Liver (tissue), 8 donors: ENCODE measurements at regions not wholly inside any gene's neighbourhood (a gene's known extent, or its start where the extent isn't known, plus 50 kb on each side); places are given as distances from the start of the nearest gene placed in this dataset.

Source experiments
- DNase-seq: peaks from one replicate; pipeline ENCODE4 v3.0.0-alpha.2; 2017; ENCODE audit warnings: low spot score
- H3K27ac ChIP-seq, 2 donors: one replicate each; pipeline ENCODE4 v1.7.0; 2013; ENCODE audit warnings: inconsistent platforms in 2 of 2, low read length in 2 of 2, control low read depth in 1 of 2, low read depth in 1 of 2, mild to moderate bottlenecking in 1 of 2
- H3K27me3 ChIP-seq, 4 donors: one replicate each; pipeline versions ENCODE4 v1.6.1 to v1.7.0; 2013; ENCODE audit warnings: low read length in 3 of 4, inconsistent platforms in 1 of 4, mild to moderate bottlenecking in 1 of 4, moderate library complexity in 1 of 4; ENCODE audit not compliant: control insufficient read depth in 4 of 4, insufficient read depth in 4 of 4
- H3K36me3 ChIP-seq, 4 donors: one replicate each; pipeline versions ENCODE4 v1.6.1 to v1.7.0; 2013; ENCODE audit warnings: low read length in 3 of 4, mild to moderate bottlenecking in 3 of 4, low read depth in 1 of 4, moderate library complexity in 1 of 4; ENCODE audit not compliant: control insufficient read depth in 4 of 4, insufficient read depth in 3 of 4
- H3K4me1 ChIP-seq, 4 donors: one replicate each; pipeline versions ENCODE4 v1.6.1 to v1.7.0; 2013; ENCODE audit warnings: low read length in 3 of 4, mild to moderate bottlenecking in 3 of 4, moderate library complexity in 1 of 4; ENCODE audit not compliant: control insufficient read depth in 4 of 4, insufficient read depth in 4 of 4
- H3K4me3 ChIP-seq, 3 donors: one replicate each; pipeline versions ENCODE4 v1.6.1 to v1.7.0; 2013; ENCODE audit warnings: low read length in 3 of 3, control low read depth in 1 of 3, low read depth in 1 of 3, mild to moderate bottlenecking in 1 of 3
- H3K9ac ChIP-seq, 2 donors: one replicate each; pipeline ENCODE4 v1.7.0; 2013; ENCODE audit warnings: low read length in 2 of 2, mild to moderate bottlenecking in 2 of 2, moderate library complexity in 2 of 2, control low read depth in 1 of 2, low read depth in 1 of 2
- H3K9me3 ChIP-seq, 4 donors: one replicate each; pipeline versions ENCODE4 v1.6.1 to v1.7.0; 2013; ENCODE audit warnings: low read length in 3 of 4; ENCODE audit not compliant: control insufficient read depth in 4 of 4
- ATF3 ChIP-seq: IDR thresholded peaks from 2 replicates; pipeline ENCODE4 v1.6.1; 2016; ENCODE audit warnings: antibody characterized with exemption
- CTCF ChIP-seq: fragments of 150-350 bp; IDR thresholded peaks from 2 replicates; pipeline ENCODE4 v1.5.1; 2017; ENCODE audit warnings: improper control_type of control experiment, low read depth, low read length; ENCODE audit not compliant: missing input control
- EGR1 ChIP-seq, 2 donors: IDR thresholded peaks; 2 replicates each; pipeline ENCODE4 v1.6.1; 2016 to 2018; ENCODE audit warnings: antibody characterized with exemption in 2 of 2, low read depth in 2 of 2
- FOXA1 ChIP-seq: IDR thresholded peaks from 2 replicates; pipeline ENCODE4 v1.6.1; 2016; ENCODE audit warnings: antibody characterized with exemption
- FOXA2 ChIP-seq: IDR thresholded peaks from 2 replicates; pipeline ENCODE4 v1.6.1; 2016; ENCODE audit warnings: antibody characterized with exemption
- GABPA ChIP-seq, 2 donors: IDR thresholded peaks in 1 of 2; conservative IDR thresholded peaks in 1 of 2; 2 replicates each; pipeline ENCODE4 v1.6.1; 2016; ENCODE audit warnings: antibody characterized with exemption in 2 of 2, mild to moderate bottlenecking in 1 of 2, moderate library complexity in 1 of 2
- HNF4A ChIP-seq, 2 donors: conservative IDR thresholded peaks; 2 replicates each; pipeline ENCODE4 v1.6.1; 2016; ENCODE audit warnings: antibody characterized with exemption in 2 of 2, mild to moderate bottlenecking in 2 of 2
- HNF4G ChIP-seq: IDR thresholded peaks from 2 replicates; pipeline ENCODE4 v1.6.1; 2016; ENCODE audit warnings: antibody characterized with exemption
- JUND ChIP-seq, 2 donors: IDR thresholded peaks; 2 replicates each; pipeline ENCODE4 v1.6.1; 2016; ENCODE audit warnings: antibody characterized with exemption in 2 of 2
- MAX ChIP-seq: IDR thresholded peaks from 2 replicates; pipeline ENCODE4 v1.6.1; 2016; ENCODE audit warnings: antibody characterized with exemption
- NR2F2 ChIP-seq: IDR thresholded peaks from 2 replicates; pipeline ENCODE4 v1.6.1; 2016; ENCODE audit warnings: antibody characterized with exemption
- RAD21 ChIP-seq, 2 donors: IDR thresholded peaks; 2 replicates each; pipeline ENCODE4 v1.6.1; 2016; ENCODE audit warnings: antibody characterized with exemption in 2 of 2, mild to moderate bottlenecking in 2 of 2
- REST ChIP-seq: IDR thresholded peaks from 2 replicates; pipeline ENCODE4 v1.6.1; 2016; ENCODE audit warnings: antibody characterized with exemption, mild to moderate bottlenecking
- RXRA ChIP-seq, 2 donors: IDR thresholded peaks; 2 replicates each; pipeline ENCODE4 v1.6.1; 2017 to 2018; ENCODE audit warnings: antibody characterized with exemption in 2 of 2, mild to moderate bottlenecking in 1 of 2
- SP1 ChIP-seq: IDR thresholded peaks from 2 replicates; pipeline ENCODE4 v1.6.1; 2018; ENCODE audit warnings: antibody characterized with exemption, mild to moderate bottlenecking
- TAF1 ChIP-seq: conservative IDR thresholded peaks from 2 replicates; pipeline ENCODE4 v1.6.1; 2016; ENCODE audit warnings: antibody characterized with exemption, mild to moderate bottlenecking
- YY1 ChIP-seq: IDR thresholded peaks from 2 replicates; pipeline ENCODE4 v1.6.1; 2016; ENCODE audit warnings: antibody characterized with exemption, mild to moderate bottlenecking
- ZBTB33 ChIP-seq: IDR thresholded peaks from 2 replicates; pipeline ENCODE4 v1.6.1; 2016; ENCODE audit warnings: antibody characterized with exemption
- WGBS: extraction: QIAGEN DNeasy Blood & Tissue Kit; methylation state at CpG from one replicate; pipeline ENCODE4 v1.1.7; 2013; 5-methylcytosine and 5-hydroxymethylcytosine counted together
- donor health status: healthy.
- donor health status: healthy.
- donor health status: healthy.
- donor health status: healthy.
- donor health status: healthy.

GRCh38 chr2:194126418-194126817 lies 1530.6 kb upstream of the SLC39A10 start (continued):
- TF ChIP-seq CTCF (no peak), EGR1 (IDR thresholded peaks at IDR 0.05; ENCODE audit: low read depth in 2 of 2) (no peak)

GRCh38 chr2:194116861-194117260 lies 1540.2 kb upstream of the SLC39A10 start:
- Histone ChIP-seq H3K4me3 (no peak overlapping the region), H3K4me1 (no peaks in the 10 kb centered on the region), H3K27me3 (no peaks in the 10 kb centered on the region), H3K36me3 (no peaks in the 10 kb centered on the region), H3K9me3 (no peaks in the 10 kb centered on the region), H3K27ac (no peak overlapping the region), H3K9ac (no peak overlapping the region)
- TF ChIP-seq HNF4G (no peak), GABPA (IDR thresholded peaks at IDR 0.05 in 1 of 2, conservative IDR thresholded peaks at IDR 0.05 in 1 of 2) (no peak), FOXA2 (no peak), YY1 (no peak), RAD21 (IDR thresholded peaks at IDR 0.05) (no peak), CTCF (no peak), REST (no peak), EGR1 (IDR thresholded peaks at IDR 0.05; ENCODE audit: low read depth in 2 of 2) (no peak), SP1 (no peak), TAF1 (no peak), MAX (no peak), RXRA (IDR thresholded peaks at IDR 0.05) (no peak), HNF4A (conservative IDR thresholded peaks at IDR 0.05) (no peak), ZBTB33 (no peak), NR2F2 (no peak), JUND (IDR thresholded peaks at IDR 0.05) (no peak), ATF3 (no peak), FOXA1 (no peak)
- WGBS = 54% methylated on average over 3 of the region's 3 CpGs
- DNase-seq = no peak
